ENCODE measurements at regions not wholly inside any gene's neighbourhood (a gene's known extent, or its start where the extent isn't known, plus 50 kb on each side); places are given as distances from the start of the nearest gene placed in this dataset.
"Not testable (repeated sequence)": the region's sequence is repeated elsewhere in the genome, so short reads cannot be mapped to it uniquely, and the experiment has no call there.

GRCh38 chr5:86284400-86285190 lies 333.1 kb upstream of the COX7C start:
- not testable (repeated sequence) for TF ChIP-seq CTCF (IDR thresholded peaks at IDR 0.05 in 2 of 3, conservative IDR thresholded peaks at IDR 0.05 in 1 of 3; ENCODE audit: control insufficient read depth in 2 of 3, extremely low read depth in 1 of 3, insufficient read depth in 1 of 3, low read depth in 3 of 3, low read length in 3 of 3); E2F4 (IDR thresholded peaks at IDR 0.05; ENCODE audit: low read depth, low read length); ZNF384 (IDR thresholded peaks at IDR 0.05; ENCODE audit: borderline replicate concordance, low read depth, low read length); SUZ12 (IDR thresholded peaks at IDR 0.05; ENCODE audit: unreplicated experiment); REST (IDR thresholded peaks at IDR 0.05; ENCODE audit: low read depth, low read length); POLR2AphosphoS5 (IDR thresholded peaks at IDR 0.05; ENCODE audit: low read length); JUNB (IDR thresholded peaks at IDR 0.05); GABPA (IDR thresholded peaks at IDR 0.05; ENCODE audit: low read depth); NFYA (IDR thresholded peaks at IDR 0.05; ENCODE audit: borderline replicate concordance, low read depth, low read length); ESRRA (IDR thresholded peaks at IDR 0.05; ENCODE audit: low read length)
